KMS-11 (cell line): ENCODE measurements at regions not wholly inside any gene's neighbourhood (a gene's known extent, or its start where the extent isn't known, plus 50 kb on each side); places are given as distances from the start of the nearest gene placed in this dataset.

ENCODE experiments used
- H2AFZ ChIP-seq: fragments of 200-600 bp; sonication (generic); 2 replicates; pipeline ENCODE4 v1.6.1; 2016; ENCODE audit warnings: antibody characterized with exemption, mixed run types, low read depth
- H3K27ac ChIP-seq: fragments of 200-600 bp; sonication (generic); 2 replicates; pipeline ENCODE4 v1.6.1; 2016; ENCODE audit warnings: mild to moderate bottlenecking, mixed run types
- H3K27me3 ChIP-seq: fragments of 200-600 bp; sonication (generic); 2 replicates; pipeline ENCODE4 v1.6.1; 2017; ENCODE audit warnings: mild to moderate bottlenecking, low read depth, mixed run types, moderate library complexity; ENCODE audit not compliant: insufficient read depth
- H3K36me3 ChIP-seq: fragments of 200-600 bp; sonication (generic); 2 replicates; pipeline ENCODE4 v1.6.1; 2017; ENCODE audit warnings: mild to moderate bottlenecking, mixed run types; ENCODE audit not compliant: insufficient read depth
- H3K4me1 ChIP-seq: fragments of 200-600 bp; sonication (generic); 2 replicates; pipeline ENCODE4 v1.6.1; 2016; ENCODE audit warnings: mild to moderate bottlenecking, low read depth, mixed run types; ENCODE audit not compliant: poor library complexity, severe bottlenecking
- H3K4me2 ChIP-seq: fragments of 200-600 bp; sonication (generic); 2 replicates; pipeline ENCODE4 v1.7.0; 2016; ENCODE audit warnings: mild to moderate bottlenecking, mixed run types
- H3K4me3 ChIP-seq: fragments of 200-600 bp; sonication (generic); IDR thresholded peaks from 2 replicates; pipeline ENCODE4 v1.6.1; 2017; ENCODE audit warnings: low read depth, low read length, mixed read lengths; ENCODE audit not compliant: insufficient read depth
- H3K79me2 ChIP-seq: fragments of 200-600 bp; sonication (generic); 2 replicates; pipeline ENCODE4 v1.6.1; 2016; ENCODE audit warnings: low read depth, mixed run types; ENCODE audit not compliant: insufficient read depth
- H3K9ac ChIP-seq: fragments of 200-600 bp; sonication (generic); 2 replicates; pipeline ENCODE4 v1.6.1; 2016; ENCODE audit warnings: mild to moderate bottlenecking, mixed run types
- H4K20me1 ChIP-seq: fragments of 200-600 bp; sonication (generic); 2 replicates; pipeline ENCODE4 v1.6.1; 2016; ENCODE audit warnings: mild to moderate bottlenecking, mixed run types; ENCODE audit not compliant: insufficient read depth
- TF ChIP-seq, protein P1 (sequence below): fragments of 200-600 bp; sonication (generic); conservative IDR thresholded peaks from 2 replicates; pipeline ENCODE4 v1.6.1; 2017; ENCODE audit warnings: low read depth, mild to moderate bottlenecking, antibody characterized with exemption, low read length, moderate library complexity, mixed read lengths

DNA sequence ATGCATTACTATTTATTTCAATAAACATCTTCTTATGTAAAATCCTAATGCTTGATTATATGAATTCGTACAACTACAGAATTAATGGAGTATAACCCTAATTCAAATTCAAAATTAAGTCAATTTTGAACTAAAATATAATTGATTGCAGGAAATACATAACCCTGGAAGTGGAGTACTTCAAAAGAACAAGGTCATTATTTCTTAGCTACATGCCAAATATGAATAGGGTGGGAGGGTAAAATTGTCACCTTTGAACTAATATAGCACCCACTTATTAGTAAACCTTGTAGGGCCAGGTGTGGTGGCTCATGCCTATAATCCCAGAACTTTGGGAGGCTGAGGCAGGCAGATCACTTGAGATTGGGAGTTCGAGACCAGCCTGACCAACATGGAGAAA is 895.4 kb upstream of the ACVR2A start:
- H3K4me2 ChIP-seq, result no peak overlapping the region
- H2AFZ ChIP-seq, result no peak overlapping the region
- H4K20me1 ChIP-seq, result no peaks in the 10 kb centered on the region
- H3K27ac ChIP-seq, result no peak overlapping the region
- H3K4me1 ChIP-seq, result no peaks in the 10 kb centered on the region
- H3K9ac ChIP-seq, result no peak overlapping the region
- no peaks in the 10 kb centered on the region for H3K36me3 ChIP-seq
- H3K79me2 ChIP-seq, result no peaks in the 10 kb centered on the region
- TF ChIP-seq, protein P1, sequence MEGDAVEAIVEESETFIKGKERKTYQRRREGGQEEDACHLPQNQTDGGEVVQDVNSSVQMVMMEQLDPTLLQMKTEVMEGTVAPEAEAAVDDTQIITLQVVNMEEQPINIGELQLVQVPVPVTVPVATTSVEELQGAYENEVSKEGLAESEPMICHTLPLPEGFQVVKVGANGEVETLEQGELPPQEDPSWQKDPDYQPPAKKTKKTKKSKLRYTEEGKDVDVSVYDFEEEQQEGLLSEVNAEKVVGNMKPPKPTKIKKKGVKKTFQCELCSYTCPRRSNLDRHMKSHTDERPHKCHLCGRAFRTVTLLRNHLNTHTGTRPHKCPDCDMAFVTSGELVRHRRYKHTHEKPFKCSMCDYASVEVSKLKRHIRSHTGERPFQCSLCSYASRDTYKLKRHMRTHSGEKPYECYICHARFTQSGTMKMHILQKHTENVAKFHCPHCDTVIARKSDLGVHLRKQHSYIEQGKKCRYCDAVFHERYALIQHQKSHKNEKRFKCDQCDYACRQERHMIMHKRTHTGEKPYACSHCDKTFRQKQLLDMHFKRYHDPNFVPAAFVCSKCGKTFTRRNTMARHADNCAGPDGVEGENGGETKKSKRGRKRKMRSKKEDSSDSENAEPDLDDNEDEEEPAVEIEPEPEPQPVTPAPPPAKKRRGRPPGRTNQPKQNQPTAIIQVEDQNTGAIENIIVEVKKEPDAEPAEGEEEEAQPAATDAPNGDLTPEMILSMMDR, result no peak
- no peak overlapping the region for H3K4me3 ChIP-seq
- H3K27me3 ChIP-seq, result no peaks in the 10 kb centered on the region

GRCh38 chr2:146944601-146945000 is 900.2 kb upstream of the ACVR2A start:
- Histone ChIP-seq H3K36me3 (no peaks in the 10 kb centered on the region), H3K4me2 (no peak overlapping the region), H3K27me3 (no peaks in the 10 kb centered on the region), H3K9ac (no peak overlapping the region), H3K27ac (no peak overlapping the region), H2AFZ (no peak overlapping the region), H4K20me1 (no peaks in the 10 kb centered on the region), H3K4me1 (no peaks in the 10 kb centered on the region), H3K4me3 (no peak overlapping the region), H3K79me2 (no peaks in the 10 kb centered on the region)
- TF ChIP-seq, protein P1, result no peak

DNA sequence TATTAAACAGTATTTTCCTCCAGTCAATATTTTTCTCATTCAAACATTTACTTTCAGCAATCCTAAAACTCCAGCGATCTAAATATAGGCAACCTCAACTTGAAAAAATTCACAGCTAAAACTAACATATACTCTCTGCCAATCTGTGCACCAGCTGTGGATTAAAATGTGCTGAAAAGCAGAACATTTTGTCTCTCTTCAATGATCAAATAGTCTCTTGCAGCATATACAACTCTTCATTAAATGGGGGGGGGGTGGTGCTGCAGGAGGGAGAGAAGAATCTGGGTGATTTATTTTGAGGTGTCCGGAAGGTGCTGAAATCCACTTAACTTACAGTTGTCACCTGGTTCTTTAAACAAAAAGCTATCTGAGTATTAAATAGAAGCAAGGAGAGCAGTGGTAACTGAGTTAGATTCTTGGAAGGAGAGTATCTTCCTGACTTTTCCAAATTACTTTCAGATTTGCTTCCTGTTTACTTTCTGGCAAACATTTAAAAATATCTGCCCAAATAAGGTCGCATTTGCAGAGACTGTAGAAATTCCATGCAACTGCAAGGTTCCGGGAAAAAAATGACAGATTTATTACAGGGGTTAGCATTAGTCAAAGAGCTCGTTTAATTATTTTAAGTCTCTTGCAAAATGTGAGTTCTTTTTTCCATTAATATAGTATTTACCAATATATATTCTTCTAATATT is 904.7 kb upstream of the ACVR2A start:
- no peak overlapping the region for H3K27ac ChIP-seq
- H3K9ac ChIP-seq, result no peak overlapping the region

DNA sequence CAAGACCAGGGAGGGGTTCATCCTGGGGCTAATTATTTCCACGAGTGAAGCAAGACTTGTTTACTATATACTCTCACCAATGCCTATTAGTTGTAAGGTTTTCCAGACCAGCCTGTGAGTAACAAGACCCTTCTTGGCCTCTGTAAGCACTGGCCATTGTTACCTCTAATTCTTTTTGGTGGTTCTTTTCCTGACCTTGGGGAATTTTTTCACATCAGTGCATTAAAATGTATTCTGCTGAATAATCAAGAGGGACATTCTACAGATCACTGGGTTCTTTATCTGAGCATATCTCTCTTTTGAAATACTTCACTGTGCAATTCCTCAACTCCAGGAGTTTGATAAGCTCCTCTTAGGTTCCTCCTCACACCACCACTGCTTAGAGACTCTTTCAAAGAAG is 909.9 kb upstream of the ACVR2A start:
- H3K4me3 ChIP-seq, result no peak overlapping the region
- H3K36me3 ChIP-seq, result no peaks in the 10 kb centered on the region
- H3K9ac ChIP-seq, result no peak overlapping the region
- TF ChIP-seq, protein P1, result no peak
- no peak overlapping the region for H2AFZ ChIP-seq
- H3K79me2 ChIP-seq, result no peaks in the 10 kb centered on the region
- no peak overlapping the region for H3K4me2 ChIP-seq
- H3K4me1 ChIP-seq, result no peaks in the 10 kb centered on the region
- no peaks in the 10 kb centered on the region for H3K27me3 ChIP-seq
- no peak overlapping the region for H3K27ac ChIP-seq
- H4K20me1 ChIP-seq, result no peaks in the 10 kb centered on the region

More for the DNA sequence above, 904.7 kb upstream of the ACVR2A start:
- no peak overlapping the region for H2AFZ ChIP-seq
- no peak overlapping the region for H3K4me3 ChIP-seq
- TF ChIP-seq, protein P1, result no peak
- H3K4me2 ChIP-seq, result no peak overlapping the region
- no peaks in the 10 kb centered on the region for H4K20me1 ChIP-seq
- no peaks in the 10 kb centered on the region for H3K27me3 ChIP-seq
- no peaks in the 10 kb centered on the region for H3K79me2 ChIP-seq
- no peaks in the 10 kb centered on the region for H3K4me1 ChIP-seq
- H3K36me3 ChIP-seq, result no peaks in the 10 kb centered on the region
